Smooth muscle cell (in vitro differentiated cells): ENCODE measurements at regions not wholly inside any gene's neighbourhood (a gene's known extent, or its start where the extent isn't known, plus 50 kb on each side); places are given as distances from the start of the nearest gene placed in this dataset.

Experiments used
- DNase-seq: peaks from one replicate; lab custom pipeline; 2025; ENCODE audit not compliant: unreplicated experiment; lab: John Stamatoyannopoulos, UW
- H2AFZ ChIP-seq: fragments of 200-600 bp; sonication (generic); 2 replicates; pipeline ENCODE4 v1.6.0; 2016; ENCODE audit warnings: antibody characterized with exemption, low read depth, mild to moderate bottlenecking
- H3F3A ChIP-seq: fragments of 200-600 bp; sonication (generic); 2 replicates; pipeline ENCODE4 v1.6.0; 2017; ENCODE audit warnings: antibody characterized with exemption, low read depth
- H3K27ac ChIP-seq: fragments of 200-600 bp; sonication (generic); 2 replicates; pipeline ENCODE4 v1.5.1; 2016; ENCODE audit warnings: low read depth, mild to moderate bottlenecking
- H3K27me3 ChIP-seq: fragments of 200-600 bp; sonication (generic); 2 replicates; pipeline ENCODE4 v1.6.1; 2016; ENCODE audit warnings: low read depth, mild to moderate bottlenecking
- H3K36me3 ChIP-seq: fragments of 200-600 bp; sonication (generic); 2 replicates; pipeline ENCODE4 v1.5.1; 2016; ENCODE audit warnings: low read depth
- H3K4me1 ChIP-seq: fragments of 200-600 bp; sonication (generic); 2 replicates; pipeline ENCODE4 v1.5.1; 2016; ENCODE audit warnings: low read depth
- H3K4me2 ChIP-seq: fragments of 200-600 bp; sonication (generic); 2 replicates; pipeline ENCODE4 v1.6.0; 2016; ENCODE audit warnings: mild to moderate bottlenecking
- H3K4me3 ChIP-seq: fragments of 200-600 bp; sonication (generic); 2 replicates; pipeline ENCODE4 v1.5.1; 2016; ENCODE audit warnings: mild to moderate bottlenecking
- H3K79me2 ChIP-seq: fragments of 200-600 bp; sonication (generic); 2 replicates; pipeline ENCODE4 v1.6.0; 2016; ENCODE audit warnings: low read depth, mild to moderate bottlenecking
- H3K9ac ChIP-seq: fragments of 200-600 bp; sonication (generic); 2 replicates; pipeline ENCODE4 v1.6.0; 2016; ENCODE audit warnings: low read depth
- H3K9me3 ChIP-seq: fragments of 200-600 bp; sonication (generic); replicated peaks from 2 replicates; pipeline ENCODE4 v1.5.1; 2016; ENCODE audit warnings: low read depth
- H4K20me1 ChIP-seq: fragments of 200-600 bp; sonication (generic); 2 replicates; pipeline ENCODE4 v1.6.0; 2016; ENCODE audit warnings: low read depth
- CTCF ChIP-seq: fragments of 200-600 bp; sonication (generic); IDR thresholded peaks from 2 replicates; pipeline ENCODE4 v1.5.1; 2017; ENCODE audit warnings: borderline replicate concordance, mild to moderate bottlenecking, antibody characterized with exemption; ENCODE audit not compliant: insufficient read depth, poor library complexity, severe bottlenecking
- WGBS: methylation state at CpG from one replicate; pipeline ENCODE4 v1.1.7; 2016; ENCODE audit warnings: low lambda C conversion rate; 5-methylcytosine and 5-hydroxymethylcytosine counted together

GRCh38 chr16:59355704-59356103 lies 621.6 kb upstream of the GOT2 start:
- H3K36me3 ChIP-seq = no peaks in the 10 kb centered on the region
- no peak overlapping the region for H2AFZ ChIP-seq
- no peak for TF ChIP-seq CTCF
- no peak overlapping the region for H3K4me2 ChIP-seq
- WGBS = 20% methylated on average over 2 of the region's 2 CpGs
- no peaks in the 10 kb centered on the region for H3K79me2 ChIP-seq
- H3K4me3 ChIP-seq = no peak overlapping the region
- H3K9ac ChIP-seq = no peak overlapping the region
- no peaks in the 10 kb centered on the region for H4K20me1 ChIP-seq
- H3K9me3 ChIP-seq = no peaks in the 10 kb centered on the region
- H3K27me3 ChIP-seq = no peaks in the 10 kb centered on the region
- no peaks in the 10 kb centered on the region for H3F3A ChIP-seq
- peaks cover 9% of the 10 kb centered on the region for H3K4me1 ChIP-seq
- H3K27ac ChIP-seq = no peak overlapping the region
- no peak for DNase-seq

- TF ChIP-seq CTCF = no peak
Observed at GRCh38 chr16:59351305-59351903, 617.3 kb upstream of the GOT2 start.

GRCh38 chr16:59350670-59351069 lies 616.6 kb upstream of the GOT2 start:
- no peaks in the 10 kb centered on the region for H3F3A ChIP-seq
- H3K36me3 ChIP-seq = no peaks in the 10 kb centered on the region
- H3K4me2 ChIP-seq = no peak overlapping the region
- H3K9me3 ChIP-seq = no peaks in the 10 kb centered on the region
- H3K27me3 ChIP-seq = no peaks in the 10 kb centered on the region
- no peaks in the 10 kb centered on the region for H3K79me2 ChIP-seq
- H4K20me1 ChIP-seq = no peaks in the 10 kb centered on the region
- H2AFZ ChIP-seq = no peak overlapping the region
- no peak overlapping the region for H3K9ac ChIP-seq
- WGBS = 98% methylated on average over 2 of the region's 2 CpGs
- no peak for DNase-seq
- no peak overlapping the region for H3K4me3 ChIP-seq
- peaks cover 4% of the 10 kb centered on the region for H3K4me1 ChIP-seq
- H3K27ac ChIP-seq = no peak overlapping the region
- no peak for TF ChIP-seq CTCF

More at GRCh38 chr16:59351305-59351903, 617.3 kb upstream of the GOT2 start:
- no peak overlapping the region for H2AFZ ChIP-seq
- no peak overlapping the region for H3K4me2 ChIP-seq
- no peak overlapping the region for H3K9ac ChIP-seq
- H3F3A ChIP-seq = no peaks in the 10 kb centered on the region
- no peaks in the 10 kb centered on the region for H3K79me2 ChIP-seq
- H3K27me3 ChIP-seq = no peaks in the 10 kb centered on the region
- no peak overlapping the region for H3K27ac ChIP-seq
- H3K4me1 ChIP-seq = peaks cover 4% of the 10 kb centered on the region
- 94% methylated on average over 6 of the region's 6 CpGs for WGBS
- no peak overlapping the region for H3K4me3 ChIP-seq
- no peak for DNase-seq
- H3K9me3 ChIP-seq = no peaks in the 10 kb centered on the region
- no peaks in the 10 kb centered on the region for H3K36me3 ChIP-seq
- H4K20me1 ChIP-seq = no peaks in the 10 kb centered on the region

GRCh38 chr16:59342669-59343068 lies 608.6 kb upstream of the GOT2 start:
- Histone ChIP-seq H4K20me1 (no peaks in the 10 kb centered on the region), H3K27ac (no peak overlapping the region), H3K4me2 (no peak overlapping the region), H3K79me2 (no peaks in the 10 kb centered on the region), H3K4me3 (no peak overlapping the region), H3K27me3 (no peaks in the 10 kb centered on the region), H3K4me1 (no peaks in the 10 kb centered on the region), H3K36me3 (no peaks in the 10 kb centered on the region), H3K9ac (no peak overlapping the region), H3K9me3 (no peaks in the 10 kb centered on the region), H3F3A (no peaks in the 10 kb centered on the region), H2AFZ (no peak overlapping the region)
- no peak for TF ChIP-seq CTCF
- WGBS = 57% methylated on average over 3 of the region's 3 CpGs
- no peak for DNase-seq
